ENCODE measurements at regions not wholly inside any gene's neighbourhood (a gene's known extent, or its start where the extent isn't known, plus 50 kb on each side); places are given as distances from the start of the nearest gene placed in this dataset.

- ChIA-PET POLR2A (no interaction called here), CTCF (no interaction called here)
- intact Hi-C loops (cut with micrococcal nuclease; ENCODE audit: unreplicated experiment) (no loop called here), in situ Hi-C loops (cut with HindIII; ENCODE audit: low pct_unique_long_range_greater_than_20kb, low sequenced_read_pairs) (no loop called here)
- TF ChIP-seq CTCF (IDR thresholded peaks at IDR 0.05) (no peak), SIN3A (IDR thresholded peaks at IDR 0.05; ENCODE audit: borderline replicate concordance, insufficient read depth, low read depth, low read length) (no peak), REST (IDR thresholded peaks at IDR 0.05; ENCODE audit: insufficient read depth in 1 of 2, low read depth in 2 of 2, low read length in 1 of 2) (no peak), TCF7L2 (IDR thresholded peaks at IDR 0.05; ENCODE audit: low read depth, low read length) (no peak), POLR2AphosphoS5 (IDR thresholded peaks at IDR 0.05; ENCODE audit: low read depth, low read length) (no peak)
- no TSS peak for BruUV-seq (replicated peaks)
- no peak overlapping the region for H3K27ac ChIP-seq (ENCODE audit: low read length)
- DNase-seq (ENCODE audit: low read depth, low spot score) (no peak), ATAC-seq (no peak)
- H3K9me3 ChIP-seq (ENCODE audit: control insufficient read depth, insufficient read depth, low read depth, low read length): no peaks in the 10 kb centered on the region
- H3K4me3 ChIP-seq (ENCODE audit: low read depth in 2 of 2, low read length in 2 of 2): no peak overlapping the region
- H3K4me1 ChIP-seq (ENCODE audit: control insufficient read depth, insufficient read depth, low read length): no peaks in the 10 kb centered on the region
- H3K27me3 ChIP-seq (ENCODE audit: control insufficient read depth, insufficient read depth, low read length): no peaks in the 10 kb centered on the region
- no peaks in the 10 kb centered on the region for H3K36me3 ChIP-seq (ENCODE audit: control insufficient read depth, insufficient read depth, low read length)
These were observed 123.0 kb upstream of the MAMLD1 start for GRCh38 chrX:150239946-150240642.

DNA sequence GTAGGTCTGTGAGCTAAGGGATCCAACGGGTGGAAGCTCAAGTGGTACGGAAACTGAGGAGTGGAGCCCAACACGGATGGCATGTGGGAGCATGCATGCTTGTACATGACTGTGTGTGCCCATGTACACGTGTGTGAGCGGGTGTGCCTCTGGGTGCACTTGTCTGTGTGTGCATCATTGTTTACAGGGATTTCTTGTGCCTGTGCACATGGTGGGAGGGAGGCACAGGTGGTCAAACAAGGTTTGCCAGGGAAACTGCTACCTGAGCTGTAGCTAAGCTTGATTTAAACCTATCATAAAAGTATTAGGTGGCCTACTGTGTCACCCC, 122.5 kb upstream of the MAMLD1 start:
- TF ChIP-seq TCF7L2 (IDR thresholded peaks at IDR 0.05; ENCODE audit: low read depth, low read length) (no peak), SIN3A (IDR thresholded peaks at IDR 0.05; ENCODE audit: borderline replicate concordance, insufficient read depth, low read depth, low read length) (no peak), POLR2AphosphoS5 (IDR thresholded peaks at IDR 0.05; ENCODE audit: low read depth, low read length) (no peak), REST (IDR thresholded peaks at IDR 0.05; ENCODE audit: insufficient read depth in 1 of 2, low read depth in 2 of 2, low read length in 1 of 2) (no peak), CTCF (IDR thresholded peaks at IDR 0.05) (no peak)
- Histone ChIP-seq H3K4me3 (ENCODE audit: low read depth in 2 of 2, low read length in 2 of 2) (no peak overlapping the region), H3K9me3 (ENCODE audit: control insufficient read depth, insufficient read depth, low read depth, low read length) (no peaks in the 10 kb centered on the region), H3K27me3 (ENCODE audit: control insufficient read depth, insufficient read depth, low read length) (no peaks in the 10 kb centered on the region), H3K4me1 (ENCODE audit: control insufficient read depth, insufficient read depth, low read length) (no peaks in the 10 kb centered on the region), H3K36me3 (ENCODE audit: control insufficient read depth, insufficient read depth, low read length) (no peaks in the 10 kb centered on the region), H3K27ac (ENCODE audit: low read length) (no peak overlapping the region)
- in situ Hi-C loops (cut with HindIII; ENCODE audit: low pct_unique_long_range_greater_than_20kb, low sequenced_read_pairs): no loop called here
- no peak for ATAC-seq
- DNase-seq (ENCODE audit: low read depth, low spot score): no peak
- intact Hi-C loops (cut with micrococcal nuclease; ENCODE audit: unreplicated experiment): no loop called here
- no TSS peak for BruUV-seq (replicated peaks)
- ChIA-PET CTCF (no interaction called here), POLR2A (no interaction called here)

All from Panc1 (cell line).